Activated T-cell treated with anti-CD3 and anti-CD28 coated beads, Interleukin-2, amount 50 U/mL, for 72 hours (primary cell): ENCODE measurements at regions not wholly inside any gene's neighbourhood (a gene's known extent, or its start where the extent isn't known, plus 50 kb on each side); places are given as distances from the start of the nearest gene placed in this dataset.
"Not testable (repeated sequence)": the region's sequence is repeated elsewhere in the genome, so short reads cannot be mapped to it uniquely, and the experiment has no call there.

Source experiments
- ATAC-seq, 2 donors: fragments of 150-1000 bp; cut with Tn5 transposase; replicated peaks in 1 of 2; 2 replicates each; pipeline ENCODE4 v1.10.0; 2021; ENCODE audit warnings: moderate library complexity in 2 of 2, mild to moderate bottlenecking in 1 of 2
- DNase-seq, 2 donors: peaks; one replicate each; pipeline ENCODE4 v3.0.0; 2021 to 2022; ENCODE audit warnings: mixed read lengths in 1 of 2
- H3K27ac Mint-ChIP-seq: one replicate; pipeline ENCODE4 v1.8.0; 2022; ENCODE audit warnings: mild to moderate bottlenecking, moderate library complexity, mixed read lengths
- H3K27me3 Mint-ChIP-seq: one replicate; pipeline ENCODE4 v1.8.0; 2022; ENCODE audit warnings: low read depth, mixed read lengths
- H3K36me3 Mint-ChIP-seq, 2 donors: one replicate each; pipeline ENCODE4 v1.8.0; 2022; ENCODE audit warnings: mixed read lengths in 2 of 2, mild to moderate bottlenecking in 1 of 2; ENCODE audit not compliant: insufficient read depth in 2 of 2
- H3K4me1 Mint-ChIP-seq: one replicate; pipeline ENCODE4 v1.8.0; 2022; ENCODE audit warnings: low read depth, mixed read lengths
- H3K4me3 Mint-ChIP-seq, 2 donors: one replicate each; pipeline ENCODE4 v1.8.0; 2022; ENCODE audit warnings: mild to moderate bottlenecking in 2 of 2, mixed read lengths in 2 of 2, moderate library complexity in 2 of 2
- H3K9me3 Mint-ChIP-seq, 2 donors: one replicate each; pipeline ENCODE4 v1.8.0; 2022; ENCODE audit warnings: mixed read lengths in 2 of 2

DNA sequence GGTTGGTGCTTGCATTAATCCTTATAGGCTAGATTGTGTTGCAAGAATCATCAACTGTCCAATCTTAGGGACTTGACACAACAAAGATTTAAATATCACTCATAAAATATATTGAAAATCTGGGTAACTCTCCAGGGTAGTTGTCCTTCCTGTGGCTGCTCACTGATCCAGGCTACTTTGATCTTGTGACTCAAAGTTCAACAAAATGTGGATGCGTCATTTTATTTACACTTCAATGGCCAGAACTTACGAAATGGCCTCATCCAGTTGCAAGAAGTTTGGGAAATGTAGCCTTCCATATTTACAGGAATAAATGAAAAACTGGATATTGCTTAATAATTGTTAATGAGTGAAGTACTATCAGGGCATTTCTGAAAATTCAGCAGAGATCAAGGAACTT, 235.5 kb upstream of the ACTBL2 start:
- Mint-ChIP-seq H3K4me3 (no peak overlapping the region), H3K27me3 (peaks cover 21% of the 10 kb centered on the region), H3K36me3 (peaks cover 0 to 2% of the 10 kb centered on the region in 2 donors), H3K4me1 (no peaks in the 10 kb centered on the region), H3K27ac (no peak overlapping the region), H3K9me3 (peaks cover 0 to 2% of the 10 kb centered on the region in 2 donors)
- DNase-seq (no peak), ATAC-seq (no peak)

DNA sequence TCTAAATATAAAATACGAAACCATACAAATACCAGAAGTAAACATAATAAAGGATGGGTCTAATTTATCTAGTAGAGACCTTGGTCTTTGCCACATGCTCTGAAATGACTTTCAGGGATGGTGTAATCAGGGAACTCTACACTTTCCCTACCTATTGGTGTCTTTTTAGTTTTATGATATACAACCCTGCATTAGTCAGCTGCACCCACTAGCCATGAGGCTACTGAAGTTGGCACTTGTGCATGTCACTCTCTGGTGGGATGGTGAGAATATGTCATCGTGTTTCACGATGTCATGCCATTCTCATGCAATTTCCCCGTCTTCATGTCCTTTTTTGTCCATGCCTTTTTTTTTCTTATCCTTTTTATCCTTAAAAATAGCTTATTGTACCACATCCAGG, 234.9 kb upstream of the ACTBL2 start:
- Mint-ChIP-seq H3K9me3 (peaks cover 0 to 2% of the 10 kb centered on the region in 2 donors), H3K27ac (no peak overlapping the region), H3K4me1 (no peaks in the 10 kb centered on the region), H3K4me3 (no peak overlapping the region), H3K36me3 (peaks cover 0 to 2% of the 10 kb centered on the region in 2 donors), H3K27me3 (peaks cover 19% of the 10 kb centered on the region)
- ATAC-seq, result no peak
- no peak for DNase-seq

- H3K4me3 Mint-ChIP-seq, result no peak overlapping the region
- H3K36me3 Mint-ChIP-seq, result peaks cover 0 to 2% of the 10 kb centered on the region in 2 donors
- ATAC-seq (no peak), DNase-seq (no peak)
- H3K4me1 Mint-ChIP-seq, result no peaks in the 10 kb centered on the region
- H3K27me3 Mint-ChIP-seq, result peaks cover 19% of the 10 kb centered on the region
- no peak overlapping the region for H3K27ac Mint-ChIP-seq
- H3K9me3 Mint-ChIP-seq, result peaks cover 0 to 2% of the 10 kb centered on the region in 2 donors
Observed at GRCh38 chr5:57716661-57717060, 234.1 kb upstream of the ACTBL2 start.

- ATAC-seq (no peak), DNase-seq (no peak)
- Mint-ChIP-seq H3K4me1 (no peaks in the 10 kb centered on the region), H3K27ac (no peak overlapping the region), H3K4me3 (no peak overlapping the region), H3K9me3 (peaks cover 0 to 2% of the 10 kb centered on the region in 2 donors), H3K27me3 (peaks cover 10% of the 10 kb centered on the region), H3K36me3 (peaks cover 0 to 2% of the 10 kb centered on the region in 2 donors)
Observed at GRCh38 chr5:57715296-57715695, 232.7 kb upstream of the ACTBL2 start.

DNA sequence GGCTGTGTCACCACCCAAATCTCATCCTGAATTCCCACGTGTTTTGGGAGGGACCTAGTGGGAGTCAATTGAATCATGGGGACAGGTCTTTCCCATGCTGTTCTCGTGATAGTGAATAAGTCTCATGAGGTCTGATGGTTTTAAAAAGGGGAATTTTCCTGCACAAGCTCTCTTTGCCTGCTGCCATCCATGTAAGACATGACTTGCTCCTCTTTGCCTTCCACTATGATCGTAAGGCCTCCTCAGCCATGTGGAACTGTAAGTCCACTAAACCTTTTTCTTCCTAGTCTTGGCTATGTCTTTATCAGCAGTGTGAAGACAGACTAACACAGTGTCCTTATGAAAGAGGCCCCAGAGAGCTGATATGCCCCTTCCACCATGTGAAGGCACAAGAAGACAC, 230.9 kb upstream of the ACTBL2 start:
- H3K36me3 Mint-ChIP-seq, H3K27ac Mint-ChIP-seq, H3K27me3 Mint-ChIP-seq, H3K9me3 Mint-ChIP-seq, ATAC-seq, DNase-seq, H3K4me3 Mint-ChIP-seq, H3K4me1 Mint-ChIP-seq: not testable (repeated sequence)

DNA sequence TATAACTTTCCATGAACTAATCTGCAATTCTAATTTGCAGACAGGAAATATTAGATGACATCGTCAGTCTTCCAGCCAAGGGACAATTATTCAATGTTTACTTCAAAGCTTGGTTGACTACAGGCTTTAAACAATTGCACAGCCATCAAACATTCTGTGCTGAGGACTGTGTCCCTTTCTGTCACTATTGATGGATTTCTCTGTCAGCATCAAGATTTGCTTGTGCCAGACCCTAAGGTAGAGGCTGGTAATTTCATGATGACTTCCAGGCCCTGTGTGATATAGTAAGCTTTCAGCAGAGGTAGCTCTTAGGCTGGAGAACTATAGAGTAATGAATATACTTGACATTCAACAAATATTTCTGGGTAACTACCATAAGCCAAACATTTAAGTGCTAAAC, 229.3 kb upstream of the ACTBL2 start:
- ATAC-seq, result no peak
- no peak for DNase-seq
- Mint-ChIP-seq H3K27me3 (no peaks in the 10 kb centered on the region), H3K27ac (no peak overlapping the region), H3K4me3 (no peak overlapping the region), H3K9me3 (peaks cover 2 to 3% of the 10 kb centered on the region in 2 donors), H3K4me1 (no peaks in the 10 kb centered on the region), H3K36me3 (peaks cover 0 to 2% of the 10 kb centered on the region in 2 donors)

GRCh38 chr5:57711471-57711870, 228.9 kb upstream of the ACTBL2 start:
- ATAC-seq, result no peak
- Mint-ChIP-seq H3K9me3 (peaks cover 2 to 3% of the 10 kb centered on the region in 2 donors), H3K36me3 (peaks cover 0 to 2% of the 10 kb centered on the region in 2 donors)

GRCh38 chr5:57710126-57710525, 227.5 kb upstream of the ACTBL2 start:
- DNase-seq, result no peak

More at GRCh38 chr5:57711471-57711870, 228.9 kb upstream of the ACTBL2 start:
- H3K27ac Mint-ChIP-seq, result no peak overlapping the region
- no peaks in the 10 kb centered on the region for H3K27me3 Mint-ChIP-seq
- H3K4me3 Mint-ChIP-seq, result no peak overlapping the region
- H3K4me1 Mint-ChIP-seq, result no peaks in the 10 kb centered on the region
- DNase-seq, result no peak

DNA sequence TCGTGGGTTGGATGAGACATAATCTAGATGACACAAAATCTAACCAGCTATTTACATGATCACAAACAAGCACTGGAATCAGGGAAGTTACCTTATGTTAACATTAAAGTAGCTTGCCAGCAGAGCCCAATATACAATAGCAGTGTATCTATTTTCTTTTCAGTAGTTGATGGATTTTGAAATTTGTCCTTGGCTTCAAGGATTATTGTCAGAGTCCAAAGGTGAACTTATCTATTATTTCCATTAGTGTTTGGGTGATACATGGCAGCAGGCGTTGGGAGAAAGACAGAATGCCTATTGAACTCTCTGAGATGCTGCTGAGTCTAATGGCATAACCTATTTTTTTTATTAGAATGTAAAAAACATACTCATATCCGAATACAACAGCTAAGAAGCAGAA, 223.2 kb upstream of the ACTBL2 start:
- Mint-ChIP-seq H3K4me3 (no peak overlapping the region), H3K9me3 (peaks cover 0 to 3% of the 10 kb centered on the region in 2 donors)

More at GRCh38 chr5:57710126-57710525, 227.5 kb upstream of the ACTBL2 start:
- H3K36me3 Mint-ChIP-seq, result peaks cover 0 to 2% of the 10 kb centered on the region in 2 donors
- peaks cover 2 to 3% of the 10 kb centered on the region in 2 donors for H3K9me3 Mint-ChIP-seq
- H3K27ac Mint-ChIP-seq, result no peak overlapping the region
- H3K4me3 Mint-ChIP-seq, result no peak overlapping the region
- H3K4me1 Mint-ChIP-seq, result no peaks in the 10 kb centered on the region
- no peak for ATAC-seq
- H3K27me3 Mint-ChIP-seq, result no peaks in the 10 kb centered on the region

GRCh38 chr5:57703721-57704120, 221.1 kb upstream of the ACTBL2 start:
- DNase-seq, result no peak
- Mint-ChIP-seq H3K4me3 (no peak overlapping the region), H3K27me3 (no peaks in the 10 kb centered on the region), H3K27ac (no peak overlapping the region), H3K36me3 (no peaks in the 10 kb centered on the region), H3K9me3 (no peaks in the 10 kb centered on the region), H3K4me1 (no peaks in the 10 kb centered on the region)
- no peak for ATAC-seq

More for the DNA sequence above, 223.2 kb upstream of the ACTBL2 start:
- H3K27me3 Mint-ChIP-seq, result no peaks in the 10 kb centered on the region
- H3K27ac Mint-ChIP-seq, result no peak overlapping the region
- DNase-seq (no peak), ATAC-seq (no peak)
- no peaks in the 10 kb centered on the region for H3K36me3 Mint-ChIP-seq
- H3K4me1 Mint-ChIP-seq, result no peaks in the 10 kb centered on the region

GRCh38 chr5:57700484-57700883, 217.9 kb upstream of the ACTBL2 start:
- Mint-ChIP-seq H3K27me3 (no peaks in the 10 kb centered on the region), H3K36me3 (no peaks in the 10 kb centered on the region), H3K4me3 (no peak overlapping the region), H3K27ac (no peak overlapping the region), H3K4me1 (no peaks in the 10 kb centered on the region), H3K9me3 (no peaks in the 10 kb centered on the region)
- ATAC-seq (no peak), DNase-seq (no peak)

- no peak for ATAC-seq
Observed at GRCh38 chr5:57700072-57700471, 217.5 kb upstream of the ACTBL2 start.

DNA sequence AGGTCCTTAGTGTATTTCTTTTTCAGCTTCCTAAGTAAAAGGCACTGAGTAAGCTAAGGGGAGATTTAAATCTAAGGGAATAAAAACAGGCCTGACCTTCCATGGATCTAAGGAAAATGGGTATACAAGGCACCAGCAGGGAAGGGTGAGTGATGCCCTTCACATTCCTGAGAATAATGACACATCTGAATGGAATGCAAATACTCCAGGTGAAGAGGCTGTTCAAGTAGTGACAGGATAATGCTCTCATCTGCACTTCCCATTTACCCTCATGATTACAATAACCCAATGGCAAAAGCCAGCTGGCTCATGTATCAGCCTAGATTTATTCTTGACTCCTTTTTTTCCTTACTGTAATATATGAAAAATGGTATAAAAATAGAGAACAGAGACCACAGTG, 216.2 kb upstream of the ACTBL2 start:
- H3K9me3 Mint-ChIP-seq, result no peaks in the 10 kb centered on the region
- no peaks in the 10 kb centered on the region for H3K4me1 Mint-ChIP-seq
- H3K4me3 Mint-ChIP-seq, result no peak overlapping the region
- ATAC-seq (no peak), DNase-seq (no peak)
- peaks cover 6% of the 10 kb centered on the region for H3K27me3 Mint-ChIP-seq
- H3K27ac Mint-ChIP-seq, result no peak overlapping the region
- H3K36me3 Mint-ChIP-seq, result no peaks in the 10 kb centered on the region

More at GRCh38 chr5:57700072-57700471, 217.5 kb upstream of the ACTBL2 start:
- H3K4me3 Mint-ChIP-seq, result no peak overlapping the region
- no peaks in the 10 kb centered on the region for H3K4me1 Mint-ChIP-seq
- H3K27ac Mint-ChIP-seq, result no peak overlapping the region
- DNase-seq, result no peak
- peaks cover 2% of the 10 kb centered on the region for H3K27me3 Mint-ChIP-seq
- no peaks in the 10 kb centered on the region for H3K9me3 Mint-ChIP-seq
- no peaks in the 10 kb centered on the region for H3K36me3 Mint-ChIP-seq

- Mint-ChIP-seq H3K4me3 (no peak overlapping the region), H3K27me3 (peaks cover 6% of the 10 kb centered on the region), H3K36me3 (no peaks in the 10 kb centered on the region), H3K4me1 (peaks cover 4% of the 10 kb centered on the region), H3K27ac (no peak overlapping the region), H3K9me3 (no peaks in the 10 kb centered on the region)
- ATAC-seq, result no peak
- DNase-seq, result no peak
Observed at GRCh38 chr5:57698086-57698485, 215.5 kb upstream of the ACTBL2 start.
